ENCODE measurements at regions not wholly inside any gene's neighbourhood (a gene's known extent, or its start where the extent isn't known, plus 50 kb on each side); places are given as distances from the start of the nearest gene placed in this dataset.

- TF ChIP-seq CTCF (IDR thresholded peaks at IDR 0.05) (no peak), POLR2A (IDR thresholded peaks at IDR 0.05) (no peak)
Observed at GRCh38 chr3:154615471-154615870, 185.5 kb upstream of the GPR149 start.

All from lower leg skin (tissue), 3 donors.